Heart right ventricle (tissue), 16 donors: ENCODE measurements at regions not wholly inside any gene's neighbourhood (a gene's known extent, or its start where the extent isn't known, plus 50 kb on each side); places are given as distances from the start of the nearest gene placed in this dataset.

ENCODE experiments used
- ATAC-seq, 8 donors: fragments of 200-7000 bp; cut with Tn5 transposase; one replicate each; pipeline ENCODE4 v1.9.1; 2020; ENCODE audit warnings: mild to moderate bottlenecking in 8 of 8, moderate library complexity in 8 of 8, moderate number of reproducible peaks in 1 of 8
- DNase-seq, 2 donors: peaks; one replicate each; pipeline ENCODE4 v3.0.0-alpha.2; 2020
- H3K27ac ChIP-seq, 10 donors: fragments of 200-600 bp; sonication (generic) in 2 of 10; one replicate each; pipeline versions ENCODE4 v1.5.0 to v1.8.0; 2020 to 2022; ENCODE audit warnings: mild to moderate bottlenecking in 3 of 10
- H3K27me3 ChIP-seq, 7 donors: fragments of 200-600 bp; one replicate each; pipeline ENCODE4 v1.8.0; 2021 to 2022; ENCODE audit warnings: mild to moderate bottlenecking in 2 of 7
- H3K36me3 ChIP-seq, 9 donors: fragments of 200-600 bp; sonication (generic) in 1 of 9; one replicate each; pipeline versions ENCODE4 v1.5.0 to v1.8.0; 2020 to 2022; ENCODE audit warnings: mild to moderate bottlenecking in 2 of 9
- H3K4me1 ChIP-seq, 9 donors: fragments of 200-600 bp; sonication (generic) in 1 of 9; one replicate each; pipeline versions ENCODE4 v1.5.0 to v1.8.0; 2020 to 2022; ENCODE audit warnings: mild to moderate bottlenecking in 4 of 9
- H3K4me3 ChIP-seq, 10 donors: fragments of 200-600 bp; sonication (generic) in 2 of 10; one replicate each; pipeline versions ENCODE4 v1.5.0 to v1.8.0; 2020 to 2022; ENCODE audit warnings: mild to moderate bottlenecking in 7 of 10, moderate library complexity in 2 of 10
- H3K9me3 ChIP-seq, 11 donors: fragments of 200-600 bp in 10 of 11; sonication (generic) in 2 of 11; one replicate each; pipeline versions ENCODE4 v1.5.0 to v1.8.0; 2013 to 2022; ENCODE audit warnings: mild to moderate bottlenecking in 2 of 11, control low read depth in 1 of 11, moderate library complexity in 1 of 11
- CTCF ChIP-seq, 9 donors: fragments of 200-600 bp; sonication (generic) in 2 of 9; IDR thresholded peaks; one replicate each; pipeline versions ENCODE4 v1.5.0 to v1.8.0; 2021 to 2022; ENCODE audit warnings: antibody characterized with exemption in 9 of 9, mild to moderate bottlenecking in 5 of 9, moderate library complexity in 1 of 9
- WGBS, 2 donors: extraction: QIAGEN DNeasy Blood & Tissue Kit; methylation state at CpG; one replicate each; pipeline ENCODE4 v1.1.7; 2013; ENCODE audit warnings: inconsistent platforms in 1 of 2; 5-methylcytosine and 5-hydroxymethylcytosine counted together
- intact Hi-C, 10 donors: fragments of 100-400 bp; cut with DNase I; formaldehyde crosslinking; loops; one replicate each; pipeline versions ENCODE4 v1.11.1 to v1.14.2; 2022
- donor health status: Arrhythmogenic right ventricular cardiomyopathy.
- donor health status: ischemic (EF 13 %, LVEDD 7.1; RV severe dilation, severe dysfunction).
- donor health status: healthy with polysubstance abuse.
- donor health status: DM: no; HTN: yes; CAD: no.
- donor health status: DM: no; HTN: no; CAD: no.
- donor health status: ischemic (EF 25% LVEDD 6.9; RV normal size, moderate dysfunction).
- donor health status: ischemic (EF 25% LVEDD 5.7; RV mildly dilated, moderate dysfunction).
- donor health status: healthy.
- donor health status: DM: yes; HTN: yes; CAD: no.
- donor health status: Ischemic cardiomyopathy.
- donor health status: ischemic (EF 35%, LVEDD 5.7; RV mildly dilated, moderate dysfunction).
- donor health status: nonischemic (EF 11% LVEDD 7.7; RV severe dilation, severe dysfunction).
- donor health status: DM: yes; HTN: yes; CAD: no.
- donor health status: PGD.
- donor health status: ischemic (EF 29% LVEDD 5.4; RV normal size, mild dysfunction).
- donor health status: nonischemic (EF 23%, LVEDD 6.1; RV moderate dilation, normal function).

DNA sequence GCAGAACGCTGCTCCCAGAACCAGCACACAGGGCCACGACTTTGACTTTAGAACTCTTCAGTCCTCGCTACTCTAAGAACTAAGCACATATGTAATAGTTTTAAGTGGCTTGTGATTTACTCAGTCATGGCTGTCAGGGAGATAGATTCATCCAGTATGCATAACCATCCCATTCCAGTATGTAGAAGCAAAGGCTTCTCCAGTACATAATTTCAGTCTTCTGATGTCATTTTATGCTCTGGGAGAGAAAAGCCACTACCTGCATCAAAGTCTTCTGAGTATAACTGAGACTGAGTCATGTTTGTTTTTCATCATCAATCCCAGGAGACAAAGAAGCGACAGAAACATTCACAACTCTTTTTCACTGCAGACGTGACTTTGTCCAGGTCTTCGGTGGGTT, 885.7 kb downstream of the PLA2G4A start:
- ATAC-seq (no peak), DNase-seq (no peak)
- WGBS, 2 donors: 83 to 86% methylated on average over 6 of the region's 6 CpGs
- Histone ChIP-seq H3K27me3 (no peaks in the 10 kb centered on the region), H3K4me1 (no peaks in the 10 kb centered on the region), H3K27ac (no peak overlapping the region), H3K36me3 (no peaks in the 10 kb centered on the region), H3K4me3 (no peak overlapping the region), H3K9me3 (peaks cover 0 to 3% (median 0%) of the 10 kb centered on the region in 11 donors)
- intact Hi-C loops: no loop called here
- no peak for TF ChIP-seq CTCF (IDR thresholded peaks at IDR 0.05)

- no peak for TF ChIP-seq CTCF (IDR thresholded peaks at IDR 0.05)
- Histone ChIP-seq H3K27me3 (no peaks in the 10 kb centered on the region), H3K36me3 (no peaks in the 10 kb centered on the region), H3K9me3 (peaks cover 0 to 2% (median 0%) of the 10 kb centered on the region in 11 donors), H3K4me3 (no peak overlapping the region), H3K4me1 (no peaks in the 10 kb centered on the region), H3K27ac (no peak overlapping the region)
- ATAC-seq: no peak
- intact Hi-C loops: no loop called here
- DNase-seq: no peak
Measured at GRCh38 chr1:187715483-187715882, 886.7 kb downstream of the PLA2G4A start.

DNA sequence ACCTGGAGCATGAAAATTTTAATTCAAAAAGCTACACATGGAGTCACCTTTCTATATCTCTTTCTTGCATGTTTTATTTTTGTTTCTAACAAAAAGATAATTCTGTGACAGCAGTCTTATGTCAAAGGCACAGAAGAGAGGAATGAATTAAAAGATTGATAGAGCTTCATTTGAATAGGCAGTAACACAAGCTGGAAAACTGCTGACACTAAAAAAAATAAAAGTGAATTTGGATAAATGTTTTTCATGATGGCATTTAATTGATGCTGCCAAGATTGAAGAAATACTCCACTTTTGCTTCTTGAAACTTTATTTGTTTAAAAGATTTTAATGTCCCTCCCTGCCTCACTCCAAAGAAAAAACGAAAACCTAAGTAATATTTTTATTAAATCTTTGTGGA, 887.4 kb downstream of the PLA2G4A start:
- intact Hi-C loops: no loop called here
- Histone ChIP-seq H3K36me3 (no peaks in the 10 kb centered on the region), H3K9me3 (no peaks in the 10 kb centered on the region), H3K27me3 (no peaks in the 10 kb centered on the region), H3K4me1 (no peaks in the 10 kb centered on the region), H3K4me3 (no peak overlapping the region), H3K27ac (no peak overlapping the region)
- WGBS, 2 donors: 73 to 74% methylated on average over 1 of the region's 1 CpG
- no peak for TF ChIP-seq CTCF (IDR thresholded peaks at IDR 0.05)
- DNase-seq: no peak
- no peak for ATAC-seq

- no peak for DNase-seq
- Histone ChIP-seq H3K27ac (no peak overlapping the region), H3K4me1 (no peaks in the 10 kb centered on the region), H3K27me3 (no peaks in the 10 kb centered on the region), H3K9me3 (no peaks in the 10 kb centered on the region), H3K4me3 (no peak overlapping the region), H3K36me3 (no peaks in the 10 kb centered on the region)
- no peak for TF ChIP-seq CTCF (IDR thresholded peaks at IDR 0.05)
- ATAC-seq: no peak
- intact Hi-C loops: no loop called here
- WGBS, 2 donors: 80 to 81% methylated on average over 3 of the region's 3 CpGs
Measured at GRCh38 chr1:187718527-187718926, 889.8 kb downstream of the PLA2G4A start.

- Histone ChIP-seq H3K9me3 (peaks cover 0 to 4% (median 0%) of the 10 kb centered on the region in 11 donors), H3K4me1 (no peaks in the 10 kb centered on the region), H3K27me3 (no peaks in the 10 kb centered on the region), H3K27ac (no peak overlapping the region), H3K4me3 (no peak overlapping the region), H3K36me3 (no peaks in the 10 kb centered on the region)
- no peak for DNase-seq
- TF ChIP-seq CTCF (IDR thresholded peaks at IDR 0.05): no peak
- intact Hi-C loops: no loop called here
- no peak for ATAC-seq
Measured at GRCh38 chr1:187721216-187721615, 892.5 kb downstream of the PLA2G4A start.
